ENCODE measurements at regions not wholly inside any gene's neighbourhood (a gene's known extent, or its start where the extent isn't known, plus 50 kb on each side); places are given as distances from the start of the nearest gene placed in this dataset.

- H3K56ac ChIP-seq (ENCODE audit: insufficient read length, low read depth, low read length) = no peak overlapping the region
- H4K5ac ChIP-seq (ENCODE audit: insufficient read length, low read depth, low read length) = no peak overlapping the region
- H3K9ac ChIP-seq (ENCODE audit: extremely low read depth, insufficient read length, low read length) = no peak overlapping the region
- H3T11ph ChIP-seq (ENCODE audit: low read length) = no peak overlapping the region
- Mint-ChIP-seq H3K36me3 (ENCODE audit: insufficient read depth in 1 of 3, low read depth in 3 of 3) (no peaks in the 10 kb centered on the region), H3K27ac (no peak overlapping the region), H3K27me3 (ENCODE audit: low read depth) (peaks cover 100% of the 10 kb centered on the region), H3K9me3 (peaks cover 0 to 8% of the 10 kb centered on the region in 2 experiments; a peak in 2 of 5 replicates), H3K4me1 (peaks cover 48 to 60% of the 10 kb centered on the region in 2 experiments), H3K4me3 (peak overlapping the region; percentile 22 to 76; a peak in 4 of 5 replicates)
- no peaks in the 10 kb centered on the region for H4K20me1 ChIP-seq (ENCODE audit: control insufficient read depth, insufficient read depth, insufficient read length)
- H2BK12ac ChIP-seq (ENCODE audit: insufficient read length, low read depth, low read length) = no peak overlapping the region
- H3K18ac ChIP-seq (ENCODE audit: insufficient read length, low read depth, low read length) = no peak overlapping the region
- no peak overlapping the region for H2BK5ac ChIP-seq (ENCODE audit: insufficient read length, low read length)
- no peak overlapping the region for H2AK5ac ChIP-seq (ENCODE audit: insufficient read length, low read length)
- H3K4me1 ChIP-seq (ENCODE audit: insufficient read depth, low read length) = no peaks in the 10 kb centered on the region; the same call in 1 of the 2 replicates
- no peak overlapping the region for H3K4ac ChIP-seq (ENCODE audit: low read depth, low read length)
- H3K79me1 ChIP-seq (ENCODE audit: insufficient read depth, low read depth, low read length, poor library complexity, severe bottlenecking) = no peaks in the 10 kb centered on the region
- no peak overlapping the region for H2BK15ac ChIP-seq (ENCODE audit: low read depth, low read length)
- H3K14ac ChIP-seq (ENCODE audit: insufficient read depth, low read length) = no peak overlapping the region
- no peak overlapping the region for H2AFZ ChIP-seq (ENCODE audit: low read length)
- H4K91ac ChIP-seq (ENCODE audit: insufficient read length, low read depth, low read length) = no peak overlapping the region
- H3K27ac ChIP-seq (ENCODE audit: insufficient read length, low read depth, low read length) = no peak overlapping the region
- no peak overlapping the region for H2BK120ac ChIP-seq (ENCODE audit: low read depth, low read length, poor library complexity, severe bottlenecking)
- H2BK20ac ChIP-seq (ENCODE audit: low read depth, low read length, poor library complexity, severe bottlenecking) = no peak overlapping the region
- H3K23ac ChIP-seq (ENCODE audit: insufficient read length, low read depth, low read length) = no peak overlapping the region
- H4K8ac ChIP-seq (replicated peaks; ENCODE audit: insufficient read length, low read depth, low read length) = no peak overlapping the region
- no peak for TF ChIP-seq CTCF (conservative IDR thresholded peaks at IDR 0.05)
- peak overlapping the region; percentile 6 for H3K4me2 ChIP-seq (ENCODE audit: insufficient read depth, insufficient read length, low read length)
- H3K27me3 ChIP-seq (ENCODE audit: insufficient read depth, low read length) = peaks cover 97% of the 10 kb centered on the region
- H3K23me2 ChIP-seq (ENCODE audit: insufficient read length, low read depth, low read length, poor library complexity, severe bottlenecking) = no peaks in the 10 kb centered on the region
- whole genome bisulfite sequencing (ENCODE audit: extremely low coverage, insufficient read length, low lambda C conversion rate) = no CpG with 5 or more reads among the region's 33 CpGs
- H3K79me2 ChIP-seq (ENCODE audit: insufficient read depth, low read length) = no peaks in the 10 kb centered on the region
- no peaks in the 10 kb centered on the region for H3K9me3 ChIP-seq (ENCODE audit: control insufficient read depth, low read depth, low read length)
- DNase-seq = no peak
Measured at GRCh38 chr15:89408372-89409183, 74.0 kb upstream of the POLG start.
